ENCODE measurements at regions not wholly inside any gene's neighbourhood (a gene's known extent, or its start where the extent isn't known, plus 50 kb on each side); places are given as distances from the start of the nearest gene placed in this dataset.

GRCh38 chr9:126217250-126217653 is 109.4 kb upstream of the MVB12B start:
- TF ChIP-seq EZH2 (IDR thresholded peaks at IDR 0.05) (no peak), POLR2AphosphoS5 (IDR thresholded peaks at IDR 0.05; ENCODE audit: low read depth, low read length) (no peak)

Data from HCT116 (cell line).